VCaP (cell line): ENCODE measurements at regions not wholly inside any gene's neighbourhood (a gene's known extent, or its start where the extent isn't known, plus 50 kb on each side); places are given as distances from the start of the nearest gene placed in this dataset.

Source experiments
- H3K27ac ChIP-seq: fragments of 450-650 bp; 2 replicates; pipeline ENCODE4 v1.5.1; 2017
- TF ChIP-seq, protein P1 (sequence below): fragments of 450-650 bp; conservative IDR thresholded peaks from 2 replicates; pipeline ENCODE4 v1.5.1; 2017; ENCODE audit warnings: mild to moderate bottlenecking, moderate library complexity

DNA sequence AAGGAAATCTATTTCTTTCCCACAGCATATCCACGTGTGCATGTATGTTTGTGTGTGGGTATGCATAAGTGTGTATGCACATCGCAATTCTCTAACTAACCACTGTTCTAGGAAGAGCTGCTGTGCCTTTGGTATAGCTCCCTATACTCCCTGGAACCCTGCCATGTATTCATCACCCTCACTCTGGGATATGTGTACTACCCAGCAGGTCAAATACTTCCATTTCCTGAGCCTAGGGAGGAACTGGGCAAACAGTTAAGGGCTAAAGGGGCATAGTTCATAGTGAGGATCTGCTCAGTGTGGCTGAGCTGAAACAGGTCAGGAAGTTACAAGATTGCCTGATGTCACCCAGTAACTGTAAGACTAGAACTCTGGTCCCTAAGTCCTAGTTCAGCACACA is 260.4 kb downstream of the RPLP1 start:
- TF ChIP-seq, protein P1, sequence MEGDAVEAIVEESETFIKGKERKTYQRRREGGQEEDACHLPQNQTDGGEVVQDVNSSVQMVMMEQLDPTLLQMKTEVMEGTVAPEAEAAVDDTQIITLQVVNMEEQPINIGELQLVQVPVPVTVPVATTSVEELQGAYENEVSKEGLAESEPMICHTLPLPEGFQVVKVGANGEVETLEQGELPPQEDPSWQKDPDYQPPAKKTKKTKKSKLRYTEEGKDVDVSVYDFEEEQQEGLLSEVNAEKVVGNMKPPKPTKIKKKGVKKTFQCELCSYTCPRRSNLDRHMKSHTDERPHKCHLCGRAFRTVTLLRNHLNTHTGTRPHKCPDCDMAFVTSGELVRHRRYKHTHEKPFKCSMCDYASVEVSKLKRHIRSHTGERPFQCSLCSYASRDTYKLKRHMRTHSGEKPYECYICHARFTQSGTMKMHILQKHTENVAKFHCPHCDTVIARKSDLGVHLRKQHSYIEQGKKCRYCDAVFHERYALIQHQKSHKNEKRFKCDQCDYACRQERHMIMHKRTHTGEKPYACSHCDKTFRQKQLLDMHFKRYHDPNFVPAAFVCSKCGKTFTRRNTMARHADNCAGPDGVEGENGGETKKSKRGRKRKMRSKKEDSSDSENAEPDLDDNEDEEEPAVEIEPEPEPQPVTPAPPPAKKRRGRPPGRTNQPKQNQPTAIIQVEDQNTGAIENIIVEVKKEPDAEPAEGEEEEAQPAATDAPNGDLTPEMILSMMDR = no peak
- no peak overlapping the region for H3K27ac ChIP-seq

DNA sequence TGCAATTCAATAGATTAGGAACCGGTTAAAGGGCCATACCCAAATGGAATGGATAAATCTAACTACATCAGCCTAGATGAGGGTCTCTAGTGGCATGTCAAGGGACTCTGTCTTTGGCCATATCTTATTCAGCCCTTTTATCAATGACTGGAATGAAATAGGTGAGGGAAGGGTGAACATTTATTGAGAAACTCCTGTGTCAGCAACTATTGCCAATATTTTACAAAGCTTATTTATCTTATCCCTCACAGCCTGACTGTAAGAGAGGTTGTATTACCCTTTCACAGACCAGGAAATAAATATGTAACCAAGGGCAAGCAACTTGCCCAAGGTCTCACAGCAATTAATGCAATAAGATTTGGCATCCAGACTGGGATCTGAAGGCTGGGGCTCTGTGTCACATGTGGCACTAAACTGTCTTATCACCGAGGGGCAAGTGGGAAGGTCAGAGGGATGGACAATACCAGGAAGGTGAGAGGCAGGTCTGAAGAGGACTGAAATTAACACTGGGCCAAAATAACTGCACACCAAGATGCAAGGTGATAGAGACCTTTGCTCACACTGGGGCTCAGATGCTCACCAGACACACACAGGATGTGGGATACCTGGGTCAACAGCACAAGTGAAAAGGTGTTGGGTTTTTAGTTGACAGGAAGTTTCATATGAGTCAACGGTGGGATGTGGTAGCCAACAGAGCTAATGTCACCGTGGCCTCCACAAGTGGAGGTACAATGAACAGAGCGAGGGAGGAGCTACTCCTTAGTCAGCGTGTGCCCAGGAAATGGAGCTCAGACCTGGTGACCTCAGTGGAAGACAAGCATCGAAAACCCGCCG is 261.3 kb downstream of the RPLP1 start:
- TF ChIP-seq, protein P1 = no peak
- H3K27ac ChIP-seq = no peak overlapping the region

DNA sequence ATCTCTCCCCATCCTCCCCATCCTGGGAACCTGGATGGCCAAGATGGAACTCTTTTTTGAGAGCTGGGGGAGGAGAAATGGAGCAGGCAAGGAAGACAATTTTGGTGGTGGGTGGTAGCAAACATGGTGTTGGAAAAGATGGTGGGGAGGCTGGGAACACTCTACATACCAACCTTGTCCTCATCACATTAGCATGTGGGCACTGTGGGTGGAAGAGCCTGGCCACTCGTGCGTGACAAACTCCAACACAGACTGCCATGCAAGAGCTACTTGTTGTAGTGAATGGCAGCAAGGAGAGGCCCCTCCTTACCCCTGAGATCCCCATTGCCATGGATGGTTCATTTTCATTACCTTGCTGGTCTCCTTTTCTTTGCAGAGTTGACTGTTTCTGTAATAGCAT is 262.6 kb downstream of the RPLP1 start:
- H3K27ac ChIP-seq = no peak overlapping the region
- TF ChIP-seq, protein P1 = no peak

GRCh38 chr15:69718436-69718835 is 265.8 kb downstream of the RPLP1 start:
- TF ChIP-seq, protein P1 = no peak
- H3K27ac ChIP-seq = no peak overlapping the region

DNA sequence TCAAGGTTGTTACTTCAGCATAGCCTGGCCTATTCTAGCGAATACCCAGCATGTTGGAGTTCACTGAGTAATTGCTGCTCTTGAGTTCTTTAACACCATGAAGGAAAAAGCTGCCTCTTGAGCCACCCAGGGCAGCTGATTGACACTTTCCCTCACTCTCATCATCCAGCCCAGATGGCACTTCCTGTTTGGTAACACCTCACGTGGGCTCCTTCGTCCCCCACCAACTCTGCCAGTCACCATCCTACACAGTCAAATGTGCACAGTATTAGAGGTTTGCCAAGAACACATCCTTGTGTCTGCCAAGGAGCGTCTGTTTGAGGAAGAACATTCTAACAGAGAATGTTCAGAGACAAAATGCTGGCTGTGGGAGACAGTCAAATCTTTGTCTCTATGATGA is 266.3 kb downstream of the RPLP1 start:
- TF ChIP-seq, protein P1 = no peak
- no peak overlapping the region for H3K27ac ChIP-seq

DNA sequence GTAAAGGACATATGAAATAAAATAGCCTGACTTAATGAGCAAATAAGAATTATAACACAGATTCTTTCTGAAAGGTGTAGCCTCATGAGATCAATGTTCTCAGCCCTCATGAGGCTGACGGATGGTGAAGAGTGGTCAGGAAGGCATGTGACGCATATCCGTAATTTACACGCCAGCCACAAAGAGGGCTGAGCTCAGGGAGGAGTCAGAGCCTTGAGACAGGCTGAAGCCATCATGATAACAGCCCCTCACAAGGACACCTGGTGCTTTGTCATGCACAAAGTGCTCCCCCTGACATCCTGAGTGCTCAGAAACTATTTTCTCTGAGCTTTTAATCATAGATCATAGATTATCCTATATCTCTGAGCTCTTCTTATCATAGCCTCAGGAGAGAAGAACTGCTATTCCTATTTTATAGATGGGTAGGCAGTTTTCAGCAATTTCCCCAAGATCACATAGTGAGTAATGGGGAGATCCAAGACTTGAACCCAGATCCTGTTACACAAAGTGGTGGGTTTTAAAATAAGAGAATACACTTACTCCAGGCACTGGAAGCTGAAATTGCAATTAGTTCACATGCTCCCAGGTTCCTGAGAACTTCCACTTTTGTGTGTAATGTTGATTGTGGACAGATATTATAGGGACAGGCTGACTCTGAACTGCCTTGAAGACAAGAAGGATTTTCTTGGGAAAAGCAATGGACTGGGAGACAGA is 267.1 kb downstream of the RPLP1 start:
- H3K27ac ChIP-seq = no peak overlapping the region

GRCh38 chr15:69720536-69720935 is 267.9 kb downstream of the RPLP1 start:
- no peak overlapping the region for H3K27ac ChIP-seq
- TF ChIP-seq, protein P1 = no peak

More for the DNA sequence above, 267.1 kb downstream of the RPLP1 start:
- TF ChIP-seq, protein P1 = no peak
